A673 (cell line): ENCODE measurements at regions not wholly inside any gene's neighbourhood (a gene's known extent, or its start where the extent isn't known, plus 50 kb on each side); places are given as distances from the start of the nearest gene placed in this dataset.

Experiments used
- BruUV-seq: library from RNA; stranded (reverse); fragments of 400-500 nt; replicated peaks from 2 replicates; lab custom pipeline; 2021; lab: Mats Ljungman, UMichigan
- CTCF ChIA-PET: fragments of 300-600 bp; sonication (Branson Sonifier 250); formaldehyde crosslinking; loops from one replicate; lab custom pipeline; 2022; ENCODE audit warnings: antibody characterized with exemption; lab: Charles Lee
- POLR2A ChIA-PET: fragments of 300-600 bp; sonication (Branson Sonifier 250); formaldehyde crosslinking; loops from one replicate; lab custom pipeline; 2022; ENCODE audit warnings: antibody characterized with exemption; ENCODE audit not compliant: low non-redundant PET; lab: Charles Lee
- DNase-seq: peaks from one replicate; pipeline ENCODE4 v3.0.0-alpha.2; 2015; ENCODE audit warnings: low spot score
- H3K27ac ChIP-seq: fragments of 200-600 bp; sonication (generic); 2 replicates; pipeline ENCODE4 v1.5.1; 2016; ENCODE audit warnings: mixed run types, low read depth, mild to moderate bottlenecking, mixed read lengths, antibody characterized with exemption, low read length; ENCODE audit not compliant: poor library complexity, severe bottlenecking
- H3K27me3 ChIP-seq: fragments of 200-600 bp; sonication (generic); replicated peaks from 2 replicates; pipeline ENCODE4 v1.6.1; 2017; ENCODE audit warnings: mixed run types, low read depth, mild to moderate bottlenecking, mixed read lengths, antibody characterized with exemption, low read length; ENCODE audit not compliant: insufficient read depth, poor library complexity
- H3K36me3 ChIP-seq: fragments of 200-600 bp; sonication (generic); 2 replicates; pipeline ENCODE4 v1.6.1; 2016; ENCODE audit warnings: mixed run types, mild to moderate bottlenecking, mixed read lengths, antibody characterized with exemption, low read length; ENCODE audit not compliant: insufficient read depth, poor library complexity, severe bottlenecking
- H3K4me1 ChIP-seq: fragments of 200-600 bp; sonication (generic); 2 replicates; pipeline ENCODE4 v1.6.1; 2017; ENCODE audit warnings: mixed run types, mild to moderate bottlenecking, mixed read lengths, antibody characterized with exemption, low read length; ENCODE audit not compliant: insufficient read depth, poor library complexity, severe bottlenecking
- H3K4me3 ChIP-seq: fragments of 200-600 bp; sonication (generic); 2 replicates; pipeline ENCODE4 v1.5.1; 2016; ENCODE audit warnings: low read depth, mixed run types, mild to moderate bottlenecking, mixed read lengths, low read length; ENCODE audit not compliant: poor library complexity, severe bottlenecking
- H3K9me3 ChIP-seq: fragments of 200-600 bp; sonication (generic); 2 replicates; pipeline ENCODE4 v1.6.1; 2016; ENCODE audit warnings: mixed run types, low read depth, mild to moderate bottlenecking, mixed read lengths, antibody characterized with exemption, low read length; ENCODE audit not compliant: poor library complexity, severe bottlenecking
- EZH2 ChIP-seq: fragments of 200-600 bp; sonication (generic); IDR thresholded peaks from 2 replicates; pipeline ENCODE4 v1.6.1; 2017; ENCODE audit warnings: borderline replicate concordance, low read depth, mild to moderate bottlenecking, mixed read lengths, antibody characterized with exemption, low read length; ENCODE audit not compliant: poor library complexity, severe bottlenecking
- intact Hi-C: fragments of 100-400 bp; cut with micrococcal nuclease; formaldehyde crosslinking; loops from one replicate; pipeline ENCODE4 v1.10.0; 2022; ENCODE audit not compliant: unreplicated experiment
- TF ChIP-seq, protein P1 (sequence below): fragments of 300-800, 200-600 bp; sonication (generic); conservative IDR thresholded peaks from 2 replicates; pipeline ENCODE4 v1.5.1; 2017; ENCODE audit warnings: low read depth, mild to moderate bottlenecking, antibody characterized with exemption, low read length, moderate library complexity, mixed read lengths

DNA sequence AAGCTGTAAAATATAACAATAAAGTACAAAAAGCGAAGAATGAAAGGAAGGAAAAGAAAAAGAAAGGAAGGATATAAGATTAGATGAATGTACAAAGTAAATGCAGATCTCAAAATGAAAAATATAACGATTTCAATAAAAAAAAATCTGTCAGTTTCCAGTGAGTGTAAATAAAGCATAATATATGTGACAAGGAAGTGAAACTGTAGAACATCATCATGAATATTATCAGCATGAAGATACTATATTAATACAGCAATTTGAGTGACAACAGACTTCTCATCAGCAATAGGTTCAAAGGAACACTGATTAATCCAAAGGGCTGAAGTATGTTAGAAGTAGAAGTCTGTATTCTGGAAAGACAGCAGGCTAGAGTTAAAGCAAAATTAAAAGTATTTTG lies 659.5 kb upstream of the MBL2 start:
- POLR2A ChIA-PET = no interaction called here
- CTCF ChIA-PET = no interaction called here
- intact Hi-C loops = no loop called here
- TF ChIP-seq, protein P1, sequence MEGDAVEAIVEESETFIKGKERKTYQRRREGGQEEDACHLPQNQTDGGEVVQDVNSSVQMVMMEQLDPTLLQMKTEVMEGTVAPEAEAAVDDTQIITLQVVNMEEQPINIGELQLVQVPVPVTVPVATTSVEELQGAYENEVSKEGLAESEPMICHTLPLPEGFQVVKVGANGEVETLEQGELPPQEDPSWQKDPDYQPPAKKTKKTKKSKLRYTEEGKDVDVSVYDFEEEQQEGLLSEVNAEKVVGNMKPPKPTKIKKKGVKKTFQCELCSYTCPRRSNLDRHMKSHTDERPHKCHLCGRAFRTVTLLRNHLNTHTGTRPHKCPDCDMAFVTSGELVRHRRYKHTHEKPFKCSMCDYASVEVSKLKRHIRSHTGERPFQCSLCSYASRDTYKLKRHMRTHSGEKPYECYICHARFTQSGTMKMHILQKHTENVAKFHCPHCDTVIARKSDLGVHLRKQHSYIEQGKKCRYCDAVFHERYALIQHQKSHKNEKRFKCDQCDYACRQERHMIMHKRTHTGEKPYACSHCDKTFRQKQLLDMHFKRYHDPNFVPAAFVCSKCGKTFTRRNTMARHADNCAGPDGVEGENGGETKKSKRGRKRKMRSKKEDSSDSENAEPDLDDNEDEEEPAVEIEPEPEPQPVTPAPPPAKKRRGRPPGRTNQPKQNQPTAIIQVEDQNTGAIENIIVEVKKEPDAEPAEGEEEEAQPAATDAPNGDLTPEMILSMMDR = no peak
- no peak for TF ChIP-seq EZH2
- H3K27ac ChIP-seq = no peak overlapping the region
- no peak overlapping the region for H3K4me3 ChIP-seq
- H3K4me1 ChIP-seq = no peaks in the 10 kb centered on the region
- no peak for DNase-seq
- no peaks in the 10 kb centered on the region for H3K27me3 ChIP-seq
- no peaks in the 10 kb centered on the region for H3K36me3 ChIP-seq
- BruUV-seq = no TSS peak
- H3K9me3 ChIP-seq = peaks cover 20% of the 10 kb centered on the region

GRCh38 chr10:53430974-53431373 lies 658.4 kb upstream of the MBL2 start:
- CTCF ChIA-PET = no interaction called here
- no TSS peak for BruUV-seq
- Histone ChIP-seq H3K4me3 (no peak overlapping the region), H3K9me3 (peaks cover 20% of the 10 kb centered on the region), H3K27me3 (no peaks in the 10 kb centered on the region), H3K27ac (no peak overlapping the region), H3K4me1 (no peaks in the 10 kb centered on the region), H3K36me3 (no peaks in the 10 kb centered on the region)
- intact Hi-C loops = no loop called here
- no peak for DNase-seq
- no peak for TF ChIP-seq EZH2
- TF ChIP-seq, protein P1 = no peak
- POLR2A ChIA-PET = no interaction called here

- Histone ChIP-seq H3K27me3 (no peaks in the 10 kb centered on the region), H3K4me1 (no peaks in the 10 kb centered on the region), H3K36me3 (no peaks in the 10 kb centered on the region), H3K9me3 (peaks cover 20% of the 10 kb centered on the region), H3K27ac (no peak overlapping the region), H3K4me3 (no peak overlapping the region)
- ChIA-PET POLR2A (no interaction called here), CTCF (no interaction called here)
- intact Hi-C loops = no loop called here
- DNase-seq = no peak
- TF ChIP-seq, protein P1 = no peak
- TF ChIP-seq EZH2 = no peak
- BruUV-seq = no TSS peak
Observed at GRCh38 chr10:53430127-53430891, 657.7 kb upstream of the MBL2 start.
